Activated CD4-positive, alpha-beta T cell treated with anti-CD3 and anti-CD28 coated beads, Interleukin-2, Interleukin-4, amounts not matched to agents 100 ng/mL and 50 ng/mL, durations not matched to agents 16 hours and 8 hours (primary cell): ENCODE measurements at regions not wholly inside any gene's neighbourhood (a gene's known extent, or its start where the extent isn't known, plus 50 kb on each side); places are given as distances from the start of the nearest gene placed in this dataset.

Experiments used
- DNase-seq: peaks from one replicate; pipeline ENCODE4 v3.0.0-alpha.2; 2020; ENCODE audit warnings: low spot score

GRCh38 chr14:101357038-101357437, 204.3 kb upstream of the DIO3 start:
- DNase-seq = no peak

GRCh38 chr14:101357559-101358319, 203.6 kb upstream of the DIO3 start:
- no peak for DNase-seq

- DNase-seq = no peak
Measured at GRCh38 chr14:101358320-101359125, 202.8 kb upstream of the DIO3 start.

GRCh38 chr14:101359221-101360053, 201.9 kb upstream of the DIO3 start:
- no peak for DNase-seq

GRCh38 chr14:101360054-101360911, 201.0 kb upstream of the DIO3 start:
- no peak for DNase-seq

GRCh38 chr14:101361044-101361443, 200.3 kb upstream of the DIO3 start:
- DNase-seq = no peak

- no peak for DNase-seq
Measured at GRCh38 chr14:101361451-101362433, 199.6 kb upstream of the DIO3 start.

GRCh38 chr14:101362529-101363260, 198.6 kb upstream of the DIO3 start:
- DNase-seq = no peak

GRCh38 chr14:101363261-101363555, 198.1 kb upstream of the DIO3 start:
- no peak for DNase-seq

- DNase-seq = no peak
Measured at GRCh38 chr14:101363880-101364391, 197.4 kb upstream of the DIO3 start.

GRCh38 chr14:101364503-101365328, 196.6 kb upstream of the DIO3 start:
- no peak for DNase-seq

- no peak for DNase-seq
Measured at GRCh38 chr14:101365329-101366158, 195.8 kb upstream of the DIO3 start.

- DNase-seq = no peak
Measured at GRCh38 chr14:101367421-101368261, 193.7 kb upstream of the DIO3 start.

- no peak for DNase-seq
Measured at GRCh38 chr14:101368629-101369028, 192.7 kb upstream of the DIO3 start.

- no peak for DNase-seq
Measured at GRCh38 chr14:101369194-101369915, 191.9 kb upstream of the DIO3 start.

GRCh38 chr14:101369916-101370592, 191.2 kb upstream of the DIO3 start:
- DNase-seq = no peak
